Eye (tissue), 1 donor: ENCODE measurements at regions not wholly inside any gene's neighbourhood (a gene's known extent, or its start where the extent isn't known, plus 50 kb on each side); places are given as distances from the start of the nearest gene placed in this dataset.

ENCODE experiments used
- DNase-seq: peaks from one replicate; pipeline ENCODE4 v3.0.0-alpha.2; 2015

DNA sequence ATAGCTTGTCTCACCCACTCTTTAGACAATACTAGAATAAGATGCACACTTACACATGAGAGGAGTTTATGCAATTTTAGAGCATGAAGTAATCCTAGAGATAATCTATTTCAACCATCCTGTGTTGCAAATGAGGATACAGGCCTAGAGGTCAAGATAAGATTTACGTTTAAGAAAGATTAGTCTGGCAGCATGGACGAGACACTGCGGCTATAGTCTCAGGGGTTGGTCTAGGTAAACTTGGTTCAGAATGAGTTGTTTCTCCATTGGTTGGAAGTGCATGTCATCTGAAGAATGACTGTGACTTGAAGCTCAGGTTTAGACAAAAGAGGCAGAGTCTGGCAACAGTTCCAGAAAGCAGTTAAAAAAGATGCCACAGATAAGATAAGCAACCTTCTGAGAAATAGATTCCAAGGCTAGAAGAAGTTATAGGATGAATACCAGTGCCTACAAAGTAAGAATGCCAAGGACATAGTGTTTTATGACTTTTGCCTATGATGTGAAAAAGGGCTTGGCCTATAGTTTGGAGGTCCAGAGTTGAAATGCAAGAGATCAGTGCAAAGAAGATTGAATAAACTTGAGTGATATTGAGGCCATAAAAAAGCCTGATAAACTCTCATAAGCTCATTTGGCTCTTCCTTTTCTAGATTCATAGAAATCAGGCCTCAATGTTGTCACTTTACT, 631.0 kb downstream of the SQOR start:
- no peak for DNase-seq

DNA sequence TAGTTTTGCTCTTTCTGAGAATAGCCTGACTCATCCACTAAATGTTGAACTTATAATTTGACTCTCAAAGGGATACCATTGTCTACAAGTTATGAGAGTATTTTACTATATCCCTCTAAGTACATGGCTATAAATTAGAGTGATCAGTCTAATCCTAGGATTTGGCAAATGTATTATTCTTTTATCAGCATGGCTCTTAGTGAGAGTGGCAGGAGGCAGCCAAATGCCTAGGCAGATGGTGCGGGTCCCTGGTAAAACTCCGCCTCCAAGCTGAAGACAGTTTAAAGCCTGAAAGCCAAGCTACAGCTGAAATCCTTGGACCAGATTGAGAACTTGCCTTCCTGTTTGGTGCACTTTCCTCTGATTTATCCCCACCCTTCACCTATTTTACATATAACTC, 631.8 kb downstream of the SQOR start:
- peak; percentile 37 for DNase-seq

DNA sequence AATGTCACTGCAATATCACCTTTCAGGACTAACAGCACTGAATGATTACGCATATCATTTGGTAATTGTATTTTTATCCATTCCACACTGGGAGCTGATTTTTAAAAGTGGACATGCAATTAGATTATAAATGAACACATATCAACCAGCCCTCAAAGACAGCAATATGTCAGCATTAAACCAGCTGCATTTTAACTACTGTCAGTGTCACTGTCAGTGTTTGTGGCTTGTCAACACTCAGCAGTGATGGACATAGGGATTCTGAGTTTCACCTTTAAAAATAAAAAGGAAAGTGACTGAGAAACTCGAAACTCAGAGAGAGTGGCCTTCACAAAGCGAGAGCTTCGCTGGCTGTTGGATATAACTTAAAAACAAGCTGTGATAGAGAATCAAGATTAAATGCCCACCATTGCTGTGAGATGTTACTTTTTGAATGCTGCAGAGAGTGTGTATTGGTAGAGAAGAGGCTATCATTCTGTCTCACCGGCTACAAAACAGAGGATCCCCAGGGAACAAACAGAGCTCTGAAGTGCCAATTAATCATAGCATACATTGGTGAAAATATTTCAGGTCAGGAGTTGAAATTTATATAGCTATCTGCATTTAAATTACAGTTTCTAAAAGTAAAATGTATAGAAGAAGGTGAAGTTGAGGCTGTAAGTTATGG, 635.8 kb downstream of the SQOR start:
- DNase-seq, result no peak

DNA sequence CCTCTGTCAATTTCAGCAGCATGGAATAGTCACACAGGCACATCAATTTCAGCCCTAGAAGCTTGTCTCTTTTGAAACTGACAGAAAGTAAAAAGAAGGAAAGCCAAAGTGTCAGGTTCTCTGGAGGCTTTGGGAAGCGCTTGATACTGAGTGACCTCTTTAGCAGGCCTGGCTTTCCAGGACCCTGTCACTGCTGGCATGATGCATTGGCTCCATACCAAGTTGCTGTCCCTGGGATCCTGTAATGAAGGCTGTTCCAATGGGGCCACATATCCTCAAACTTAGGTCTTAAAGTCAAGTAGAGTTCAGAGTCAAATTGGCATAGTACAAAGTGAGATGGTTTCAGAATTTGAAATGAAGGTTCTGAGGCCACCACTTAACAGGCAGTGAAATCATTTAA, 640.9 kb downstream of the SQOR start:
- DNase-seq, result no peak

DNA sequence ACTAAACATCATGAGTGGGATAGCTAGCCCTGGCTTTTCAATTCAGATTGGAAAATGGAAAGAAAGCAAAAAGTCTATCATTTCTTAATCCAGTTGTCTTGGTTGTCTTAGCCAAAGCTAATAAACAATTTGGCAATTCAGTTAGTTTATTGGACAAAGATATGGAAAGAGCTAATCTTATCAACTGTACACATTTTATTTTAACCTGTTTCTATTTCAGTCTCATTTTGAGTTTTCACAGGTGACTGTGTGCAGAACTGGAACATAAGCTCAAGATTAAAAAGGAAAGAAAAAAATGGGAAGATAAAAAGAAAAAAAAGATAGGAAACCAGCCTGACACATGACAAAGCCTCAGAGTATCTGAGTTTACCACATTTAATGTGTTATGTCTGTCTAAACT, 642.6 kb downstream of the SQOR start:
- DNase-seq, result no peak

DNA sequence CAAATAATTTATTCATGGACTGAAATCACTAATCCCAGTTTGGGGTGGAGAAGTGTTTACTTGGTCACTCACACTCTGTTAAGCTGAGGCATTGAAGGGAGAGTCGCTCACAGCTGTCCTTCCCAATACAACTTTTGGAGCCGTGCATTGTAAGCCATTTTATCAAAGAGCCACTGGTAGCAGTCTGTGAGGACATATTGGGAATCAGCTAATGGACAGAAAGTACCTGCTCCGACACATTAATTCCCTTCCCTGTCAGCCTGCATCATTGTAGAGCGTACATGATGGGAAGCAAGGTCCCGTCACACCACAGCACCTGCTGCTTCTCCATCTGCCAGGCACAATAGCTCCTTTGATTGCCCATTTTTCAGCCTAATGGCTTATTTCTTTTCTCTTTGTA, 643.2 kb downstream of the SQOR start:
- DNase-seq, result peak; percentile 94

DNA sequence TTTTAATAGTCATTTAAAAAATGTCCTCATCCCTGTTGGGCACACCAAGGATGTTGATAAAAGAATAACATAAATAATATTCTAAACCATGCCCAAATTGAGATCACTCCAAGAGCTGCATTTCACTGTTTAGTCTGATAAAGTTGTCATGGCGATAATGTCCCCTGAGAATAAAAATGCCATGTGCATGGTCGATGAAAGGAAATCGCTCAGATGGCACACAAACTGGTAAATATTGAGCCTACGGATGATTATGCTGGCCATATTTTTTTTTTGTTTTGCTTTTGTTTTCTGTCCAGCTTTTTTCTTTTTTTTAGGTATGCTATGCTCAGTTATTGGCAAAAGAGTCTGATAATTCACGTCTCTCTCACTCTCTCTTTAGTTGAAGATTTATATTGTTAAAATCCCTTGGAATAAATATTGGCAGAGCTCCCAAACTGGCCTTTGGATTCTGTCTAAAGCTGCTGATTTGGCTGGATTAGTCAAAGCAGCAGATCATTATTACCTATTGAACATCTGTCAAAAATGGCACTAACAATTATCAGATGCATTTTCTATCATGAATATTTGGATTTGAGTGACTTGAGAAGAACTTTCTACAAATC, 643.8 kb downstream of the SQOR start:
- DNase-seq, result peak; percentile 92

DNA sequence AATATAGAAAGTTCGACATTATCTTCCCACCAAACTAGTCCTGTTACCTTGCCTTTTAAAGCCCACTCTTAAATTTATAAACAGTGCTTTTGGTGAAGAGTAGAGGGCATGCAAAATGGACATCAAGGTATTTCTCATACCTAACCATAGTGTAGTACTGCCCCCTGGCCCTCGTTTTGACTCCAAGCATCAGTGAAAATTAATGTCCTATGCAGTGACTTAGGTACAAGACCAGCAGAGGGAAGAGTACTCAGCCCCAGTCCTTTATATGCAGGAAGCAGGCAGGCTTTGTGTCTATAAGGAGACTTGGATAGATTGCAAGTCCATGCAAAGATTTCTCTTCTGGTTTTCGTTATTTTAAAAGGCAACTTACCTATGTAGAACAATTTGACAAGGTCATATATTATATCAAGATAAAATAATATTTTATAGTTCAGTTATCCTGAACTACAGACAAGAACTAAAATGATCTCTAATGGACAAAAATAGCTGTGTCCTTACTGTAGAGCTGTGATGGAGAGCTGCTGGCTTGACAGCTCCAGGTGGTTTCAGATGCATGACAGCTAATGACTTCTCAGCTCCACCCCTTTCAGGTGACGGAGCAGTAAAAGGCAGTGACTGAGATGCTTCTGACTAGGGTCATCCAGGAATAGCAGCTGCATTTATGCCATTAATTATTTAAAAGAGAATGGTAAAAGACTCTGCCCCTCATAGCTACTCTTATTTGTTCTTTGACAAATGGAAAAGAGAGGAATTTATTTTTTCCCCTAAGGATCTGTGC, 646.1 kb downstream of the SQOR start:
- peak; percentile 61 for DNase-seq

DNA sequence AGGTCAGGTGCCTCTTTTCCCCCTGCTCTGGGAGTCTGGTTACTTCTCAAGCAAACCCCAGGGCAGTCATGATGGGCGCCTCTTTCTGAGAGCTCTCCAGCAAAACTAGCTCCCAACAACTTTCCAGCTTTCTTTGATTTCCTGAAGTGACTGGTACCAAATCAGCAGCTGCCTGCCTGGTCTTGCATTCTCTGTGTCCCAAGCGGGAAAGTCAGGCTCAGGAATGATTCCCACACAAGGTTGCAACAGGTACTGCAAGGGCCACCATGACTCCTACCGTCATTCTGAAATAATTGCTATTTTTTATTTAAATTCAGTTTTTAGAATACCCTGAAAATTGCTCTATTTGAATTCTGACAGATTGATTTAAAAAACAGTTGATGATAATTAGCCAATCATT, 658.7 kb downstream of the SQOR start:
- DNase-seq, result no peak

DNA sequence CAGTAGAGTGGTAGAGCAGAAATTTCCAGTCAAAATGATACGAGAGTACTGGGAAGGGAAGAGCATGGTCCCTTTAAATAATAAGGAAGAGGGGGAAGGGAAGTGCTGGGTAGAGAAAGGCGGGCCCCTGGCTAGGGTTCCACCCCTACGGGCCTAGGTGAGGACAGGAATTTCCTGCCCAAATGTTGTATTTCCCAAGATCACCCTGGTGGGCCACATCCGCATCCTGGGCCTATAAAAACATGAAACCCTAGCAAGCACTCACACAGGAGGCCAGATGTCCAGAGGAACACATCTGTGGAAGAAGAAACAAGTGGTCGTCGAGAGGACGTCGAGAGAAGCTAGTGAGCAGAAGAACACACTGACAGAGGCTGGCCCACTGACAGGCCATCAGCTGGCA, 661.2 kb downstream of the SQOR start:
- no peak for DNase-seq

DNA sequence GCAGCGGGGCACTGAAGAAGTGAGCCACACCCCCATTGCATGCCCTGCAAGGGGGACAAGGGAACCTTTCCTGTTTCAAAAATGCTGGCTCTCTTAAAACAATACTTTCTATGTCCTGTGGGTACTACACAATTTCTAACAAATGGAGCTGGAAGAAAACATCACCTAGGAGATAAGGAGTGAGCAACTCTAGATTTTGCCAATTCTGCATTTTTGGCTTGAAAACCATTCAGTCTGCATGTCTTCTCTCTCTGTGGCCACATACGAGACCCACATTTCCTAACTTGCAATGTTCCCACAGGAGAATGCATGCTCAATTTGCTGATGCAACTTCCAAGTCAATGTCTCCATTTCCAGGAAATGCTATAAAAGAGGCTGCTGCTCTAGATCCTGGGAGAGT, 662.0 kb downstream of the SQOR start:
- no peak for DNase-seq

DNA sequence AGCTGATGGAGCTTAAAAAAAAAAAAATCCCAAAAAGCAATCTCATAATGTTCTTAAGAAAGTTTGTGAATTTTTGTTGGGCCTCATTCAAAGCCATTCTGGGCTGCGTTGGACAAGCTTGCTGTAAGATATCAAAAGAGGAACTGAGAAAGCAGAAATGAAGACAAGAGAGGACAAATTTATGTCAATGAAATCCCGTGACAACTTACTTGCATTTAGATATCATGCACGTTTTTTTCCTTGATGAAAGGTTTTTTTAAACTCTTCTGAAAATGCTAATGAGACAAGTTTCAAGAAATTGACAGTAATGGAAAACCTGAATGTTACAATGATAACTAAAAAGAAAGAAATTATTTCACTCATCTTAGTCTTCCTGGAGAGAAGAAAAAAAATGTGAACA, 662.9 kb downstream of the SQOR start:
- DNase-seq, result no peak

DNA sequence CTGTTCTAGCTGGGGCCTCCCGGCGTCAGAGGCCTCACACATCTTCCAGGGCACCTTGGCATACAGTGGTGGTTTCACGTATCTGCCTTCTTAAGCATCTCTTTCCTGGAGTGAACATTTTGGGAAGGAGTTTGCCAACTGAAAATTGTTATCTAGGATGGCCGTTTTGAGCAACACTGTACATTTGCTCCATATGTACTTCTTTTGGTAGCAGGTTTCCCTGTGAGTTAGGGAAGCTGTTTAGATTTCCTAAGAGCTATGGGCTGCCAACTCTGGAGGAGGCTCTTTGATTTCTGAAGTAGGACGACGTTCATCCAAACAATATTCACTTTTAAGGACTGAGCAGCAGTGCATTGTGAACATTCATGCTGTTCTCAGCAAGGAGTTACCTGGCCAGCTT, 665.9 kb downstream of the SQOR start:
- no peak for DNase-seq

DNA sequence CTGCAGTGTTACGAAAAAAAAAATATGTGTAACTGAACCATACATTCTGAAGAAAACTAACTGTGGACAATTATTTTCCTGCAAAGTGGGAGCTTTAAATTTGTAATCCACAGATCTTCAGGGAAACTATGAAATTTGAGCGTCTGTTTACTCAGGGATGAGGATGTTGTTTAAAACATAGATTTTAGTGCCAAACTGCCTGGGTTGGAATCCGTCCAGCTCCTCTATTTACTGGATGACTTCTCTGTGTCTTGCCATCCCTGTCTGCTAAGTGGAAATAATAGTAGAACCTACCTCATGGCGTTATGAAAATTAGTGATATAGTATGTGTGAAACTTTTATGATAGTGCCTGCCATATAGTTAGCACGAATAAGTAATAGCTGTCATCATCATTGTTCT, 666.5 kb downstream of the SQOR start:
- DNase-seq, result no peak

DNA sequence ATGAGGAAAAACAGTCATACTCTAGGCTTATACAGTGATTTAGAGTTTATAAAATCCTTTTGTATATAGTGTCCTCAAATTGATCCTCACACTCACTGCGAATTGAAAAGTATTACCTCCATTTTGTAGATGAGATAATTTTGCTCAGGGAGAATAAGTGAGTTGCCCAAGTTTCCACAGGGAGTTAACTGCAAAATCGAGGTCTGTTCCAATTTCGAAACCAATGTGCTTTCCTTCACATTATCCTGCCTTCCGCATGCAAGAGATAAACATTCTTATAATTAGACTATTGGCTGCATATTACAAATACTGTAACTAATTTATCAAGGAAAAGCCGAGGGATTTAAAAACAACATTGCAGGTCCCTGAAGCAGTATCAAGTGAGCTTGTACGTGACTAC, 667.0 kb downstream of the SQOR start:
- DNase-seq, result no peak

DNA sequence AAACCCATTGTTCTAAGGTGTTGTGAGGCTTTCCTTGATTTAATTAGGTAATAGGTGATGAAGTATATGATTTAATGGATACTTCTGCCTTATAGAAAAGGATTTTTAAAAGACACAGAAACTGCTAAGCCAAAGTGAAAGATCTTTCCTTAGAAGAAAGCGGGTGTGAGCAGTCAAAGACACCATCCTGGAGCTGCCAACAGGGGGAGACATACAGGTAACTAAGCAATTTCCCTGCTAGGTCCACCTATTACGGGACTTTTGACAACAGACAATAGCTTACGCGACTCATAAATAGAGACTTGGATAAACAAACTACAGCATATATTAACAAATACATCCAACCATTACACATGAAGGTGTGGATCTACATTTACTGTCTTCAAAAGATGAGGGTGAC, 669.5 kb downstream of the SQOR start:
- no peak for DNase-seq

DNA sequence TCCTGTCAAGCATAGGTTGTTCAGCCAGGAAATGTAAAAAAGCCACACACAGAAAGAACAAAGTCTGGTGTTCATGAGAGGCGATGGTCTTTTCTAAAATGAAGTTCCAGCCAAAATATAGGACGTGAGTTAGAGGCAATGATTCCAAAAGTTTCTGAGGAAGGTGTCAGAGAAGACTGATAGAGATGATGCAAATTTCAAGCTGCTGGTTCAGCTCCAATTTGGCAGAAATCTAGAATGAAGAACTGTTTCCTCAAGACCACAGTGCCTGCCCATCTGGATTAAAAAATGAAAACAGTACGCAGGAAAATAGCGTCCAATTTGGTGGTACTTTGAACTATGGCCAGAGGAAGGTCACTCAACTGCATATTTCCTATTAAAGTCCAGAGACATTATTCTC, 672.9 kb downstream of the SQOR start:
- DNase-seq, result no peak

DNA sequence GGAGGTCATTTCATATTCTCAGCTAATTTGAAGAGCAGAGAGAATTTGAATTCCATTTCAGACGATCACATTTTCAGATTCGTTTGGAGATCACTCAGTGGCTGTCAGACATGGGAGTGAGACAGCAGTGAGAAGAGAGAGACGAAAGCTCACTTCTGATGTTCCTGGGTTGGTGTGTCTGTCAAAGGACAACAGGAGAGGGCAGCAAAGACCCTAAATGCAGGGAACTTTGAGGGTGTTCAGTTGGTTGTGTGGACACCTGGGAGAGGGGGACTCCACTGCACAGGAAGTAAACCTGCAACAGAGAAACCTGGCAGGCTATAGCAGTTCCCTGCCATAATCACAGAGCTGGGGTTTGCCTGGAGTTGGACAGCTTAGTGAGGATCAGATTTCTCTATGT, 675.1 kb downstream of the SQOR start:
- no peak for DNase-seq

DNA sequence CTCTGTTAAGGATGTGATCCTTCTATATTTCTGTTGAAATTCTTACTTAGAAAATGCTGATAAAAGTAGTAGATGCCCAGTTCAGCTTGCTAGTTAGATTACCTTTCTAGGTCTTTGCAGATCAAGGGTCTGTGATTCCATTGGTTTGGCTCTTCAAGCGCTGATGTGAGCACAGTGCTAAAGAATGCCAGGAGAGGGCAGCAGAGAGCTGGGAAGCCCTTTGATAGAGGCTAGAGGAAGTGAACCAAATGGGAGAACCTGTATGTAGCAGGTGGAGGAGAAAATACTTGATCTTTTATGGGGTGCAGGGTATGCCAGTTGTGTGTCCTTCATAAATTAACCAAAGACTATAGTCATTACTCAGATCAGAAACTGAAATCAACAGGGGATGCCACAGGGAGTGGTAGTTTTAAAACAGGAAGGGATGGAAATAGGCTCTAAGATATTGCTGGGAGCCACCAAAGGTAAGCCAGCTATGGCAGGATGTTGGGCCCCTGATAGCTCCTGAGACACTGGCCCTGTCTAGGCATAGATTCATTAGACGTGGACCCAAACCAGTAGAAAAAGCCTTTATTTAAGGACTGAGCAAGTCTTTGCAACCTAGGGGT, 677.4 kb downstream of the SQOR start:
- peak; percentile 96 for DNase-seq

DNA sequence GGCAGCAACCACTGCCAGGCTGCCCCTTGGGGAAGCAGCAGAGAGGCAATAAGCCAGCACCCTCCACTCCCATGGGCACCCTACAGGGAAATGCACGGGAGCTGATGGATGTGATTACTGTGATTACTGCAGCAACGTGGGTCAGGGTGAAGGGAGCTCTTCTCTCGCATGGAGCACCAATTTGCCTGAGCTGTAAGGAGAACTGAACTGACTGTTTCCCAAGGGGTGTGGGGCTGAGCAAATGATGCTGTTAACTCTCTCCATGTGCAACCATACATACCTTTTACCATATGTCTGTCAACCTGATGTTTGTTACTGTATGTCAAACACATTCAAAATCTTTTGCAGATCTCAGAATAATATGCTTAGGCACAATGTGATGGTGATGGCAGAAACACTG, 680.6 kb downstream of the SQOR start:
- DNase-seq, result peak; percentile 73

DNA sequence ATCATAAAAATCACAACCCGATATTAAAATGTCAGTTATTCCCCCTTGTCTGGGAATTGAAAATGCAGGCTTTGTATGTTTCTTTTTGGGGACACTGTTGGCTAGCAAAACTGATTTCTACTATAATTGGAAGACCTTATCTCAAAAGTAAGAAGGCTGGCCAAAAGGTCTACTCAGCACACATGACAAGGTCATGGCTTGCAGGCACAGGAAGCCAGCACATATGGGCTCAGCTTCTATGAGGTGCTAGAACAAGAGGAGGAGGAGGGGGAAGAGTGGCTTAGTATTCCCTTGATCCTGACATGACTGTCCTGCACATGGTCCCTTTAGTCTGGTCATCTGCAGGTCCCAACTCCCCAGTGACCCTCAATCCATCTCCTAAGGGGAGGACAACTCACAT, 681.2 kb downstream of the SQOR start:
- DNase-seq, result no peak

DNA sequence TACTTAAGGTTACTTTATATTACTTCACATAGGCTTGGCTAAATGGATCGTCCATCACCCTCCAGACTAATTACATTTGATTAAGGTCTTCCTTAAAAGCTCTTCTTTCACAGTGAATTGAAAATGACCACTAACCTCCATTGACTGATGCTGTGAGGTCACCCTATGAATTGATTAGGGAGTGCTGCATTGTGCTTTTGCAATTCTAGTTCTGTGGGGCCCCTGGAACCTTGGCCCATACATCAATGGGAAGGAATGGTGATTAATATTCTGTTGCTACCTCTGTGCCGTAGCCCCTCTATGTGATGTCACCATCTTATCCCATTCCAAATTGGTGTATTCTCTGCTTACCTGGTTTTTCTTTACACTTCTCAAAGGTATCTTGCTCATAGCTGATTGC, 682.2 kb downstream of the SQOR start:
- no peak for DNase-seq

DNA sequence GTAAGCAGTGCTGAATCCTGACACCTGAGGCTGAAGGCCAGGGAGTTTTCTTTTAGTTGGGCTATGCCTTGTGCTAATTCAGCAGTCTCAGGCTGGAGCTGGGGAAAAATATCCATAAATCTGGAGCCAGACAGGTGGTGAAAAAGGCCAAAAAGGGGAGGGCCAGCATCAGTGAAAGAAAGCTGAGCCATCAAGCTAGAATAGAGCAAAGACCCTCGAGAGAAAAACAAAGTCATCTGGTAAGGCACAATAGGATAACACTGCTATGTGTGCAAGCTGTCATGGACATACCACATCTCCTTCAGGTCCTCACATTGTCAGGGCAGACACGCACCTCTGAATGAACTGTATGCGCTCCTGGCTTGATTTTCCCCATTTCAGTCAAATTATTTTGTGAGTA, 687.9 kb downstream of the SQOR start:
- no peak for DNase-seq
